SIG-M5 treated with dmso at 0.1 percent for 504 hours (cell line): ENCODE measurements at regions not wholly inside any gene's neighbourhood (a gene's known extent, or its start where the extent isn't known, plus 50 kb on each side); places are given as distances from the start of the nearest gene placed in this dataset.
"Not testable (repeated sequence)": the region's sequence is repeated elsewhere in the genome, so short reads cannot be mapped to it uniquely, and the experiment has no call there.

ENCODE experiments used
- DNase-seq: peaks from one replicate; lab custom pipeline; 2025; ENCODE audit not compliant: unreplicated experiment; lab: John Stamatoyannopoulos, UW

DNA sequence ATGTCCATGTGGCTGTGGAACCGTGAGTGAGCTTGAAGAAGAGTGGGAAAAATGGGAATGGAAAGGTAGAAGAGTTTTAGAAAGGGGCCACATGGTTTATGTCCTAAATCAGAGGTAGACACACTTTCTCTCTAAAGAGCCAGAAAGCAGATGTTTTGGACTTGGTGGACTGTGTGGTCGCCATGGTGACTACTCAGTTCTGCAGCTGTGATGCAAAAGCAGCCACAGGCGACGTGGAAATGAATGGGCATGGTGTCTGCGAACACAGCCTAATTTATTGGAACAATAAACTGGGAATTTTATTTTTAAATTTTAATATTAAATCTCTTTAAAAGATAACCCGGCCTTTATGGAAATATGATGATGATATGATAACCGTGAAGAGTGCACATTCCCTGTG, 386.0 kb upstream of the FAT1 start:
- no peak for DNase-seq

DNA sequence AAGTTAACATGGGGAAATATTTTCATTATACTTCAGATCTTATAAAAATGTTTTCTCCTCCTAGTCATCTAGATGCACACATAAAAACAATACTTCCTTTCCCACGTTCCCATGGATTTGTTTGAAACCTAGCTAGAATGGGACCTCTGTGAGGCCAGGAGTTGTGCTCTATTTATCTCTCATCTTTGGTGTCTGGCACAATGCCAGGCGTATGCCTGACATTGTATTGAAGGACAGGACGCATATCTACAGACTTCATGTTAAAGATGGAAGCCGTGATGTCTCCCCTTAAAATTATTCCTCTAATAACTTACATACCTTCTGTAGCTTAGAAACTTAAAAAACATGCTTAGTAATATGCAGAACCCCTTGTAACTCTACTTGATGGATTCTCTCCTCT, 394.5 kb upstream of the FAT1 start:
- no peak for DNase-seq

DNA sequence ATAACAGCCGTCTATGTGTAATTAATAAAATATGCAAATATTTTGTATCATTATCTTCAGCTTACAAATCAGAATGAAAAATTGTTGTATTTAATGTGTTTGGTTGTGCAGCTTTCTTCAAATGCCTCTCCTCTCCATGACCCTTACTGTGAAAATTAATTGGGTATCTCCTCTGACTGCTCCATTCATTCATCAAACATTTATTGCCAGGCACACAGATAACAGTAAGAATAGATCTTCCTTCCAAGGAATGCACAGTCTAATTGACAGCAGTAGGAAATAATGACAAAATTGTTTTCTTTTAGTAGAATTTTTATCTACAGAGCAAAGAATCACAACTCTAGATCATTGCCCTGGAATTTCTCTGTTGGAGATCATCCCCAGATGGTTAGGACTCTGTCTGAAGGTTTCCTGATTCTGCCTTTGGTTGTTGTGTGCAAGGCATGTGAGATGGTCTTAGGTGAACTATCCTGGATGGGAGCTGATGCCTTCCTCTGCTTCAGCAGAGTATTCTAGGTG, 395.0 kb upstream of the FAT1 start:
- DNase-seq = no peak

DNA sequence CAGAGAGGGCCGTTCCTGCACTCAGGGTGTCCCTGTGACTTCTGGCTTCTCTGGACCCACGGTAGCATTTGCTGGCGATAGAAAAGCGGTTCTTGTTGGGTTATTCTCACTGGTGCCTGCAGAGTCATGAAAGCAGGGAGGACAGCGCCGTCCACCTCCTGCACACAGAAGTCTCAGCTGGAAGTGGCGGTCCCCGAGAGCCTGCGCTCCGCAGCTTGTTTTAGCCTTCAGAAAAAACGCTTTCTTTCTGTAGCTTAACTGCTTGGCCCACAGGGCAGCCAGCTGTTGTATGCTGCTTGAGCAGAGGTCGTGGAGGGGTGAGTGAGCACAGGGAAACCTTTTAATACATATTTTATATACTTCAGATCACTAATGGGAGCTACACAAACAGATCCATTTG, 400.7 kb upstream of the FAT1 start:
- DNase-seq = no peak

DNA sequence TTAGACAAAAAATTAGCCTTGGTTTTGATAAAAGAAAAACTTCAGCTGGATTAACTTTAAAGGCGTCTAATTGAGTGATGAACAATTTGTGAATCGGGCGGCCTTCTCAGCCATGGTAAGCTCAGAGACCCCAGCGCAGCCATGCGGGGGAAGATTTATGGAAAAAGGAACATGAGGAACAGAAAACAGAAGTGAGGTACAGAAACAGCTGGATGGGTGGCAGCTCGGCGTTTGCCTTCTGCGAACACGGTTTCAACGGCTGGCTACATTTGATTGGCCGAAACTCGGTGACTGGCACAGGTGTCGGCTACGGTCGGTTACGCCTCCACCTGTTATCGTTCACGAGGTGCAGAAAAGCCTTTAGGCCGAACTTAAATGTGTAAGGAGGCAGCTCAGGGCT, 401.4 kb upstream of the FAT1 start:
- DNase-seq = no peak

DNA sequence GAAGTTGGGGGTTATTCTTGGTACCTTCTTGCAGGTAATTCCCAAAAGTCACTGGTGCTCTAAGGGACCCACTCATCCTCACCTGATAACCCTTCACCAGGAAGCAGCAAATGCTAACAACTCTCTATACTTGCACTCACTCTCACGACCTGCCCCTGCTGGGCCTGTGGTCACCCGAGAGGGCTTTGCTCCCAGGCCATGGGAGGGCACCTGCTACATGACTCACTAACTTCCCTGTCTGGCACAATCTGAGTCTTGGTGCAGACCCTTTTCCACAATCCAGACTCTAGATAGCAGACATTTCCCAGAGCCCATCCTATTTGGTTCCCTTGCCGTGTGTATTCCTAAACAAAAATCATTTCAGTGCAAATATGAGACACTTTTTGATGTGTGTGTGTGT, 403.8 kb upstream of the FAT1 start:
- DNase-seq = no peak

DNA sequence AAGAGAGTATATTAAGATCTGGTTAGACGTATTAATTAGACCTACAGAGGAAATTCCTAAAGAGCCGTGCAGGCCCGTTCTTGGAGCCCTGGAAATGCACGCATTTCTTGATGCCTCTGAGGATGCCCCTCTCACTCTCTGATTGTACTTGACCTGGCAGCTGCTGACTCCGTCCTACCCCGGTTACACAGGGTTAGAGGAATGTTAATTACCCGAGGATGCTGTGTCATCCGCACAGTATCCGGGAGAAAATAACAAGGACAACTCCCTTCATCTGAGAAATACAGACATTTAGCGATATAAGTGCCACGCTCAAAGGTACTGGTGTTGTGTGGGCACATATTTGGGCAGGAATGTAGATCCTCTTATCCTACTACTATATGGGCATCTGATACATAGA, 404.6 kb upstream of the FAT1 start:
- no peak for DNase-seq

DNA sequence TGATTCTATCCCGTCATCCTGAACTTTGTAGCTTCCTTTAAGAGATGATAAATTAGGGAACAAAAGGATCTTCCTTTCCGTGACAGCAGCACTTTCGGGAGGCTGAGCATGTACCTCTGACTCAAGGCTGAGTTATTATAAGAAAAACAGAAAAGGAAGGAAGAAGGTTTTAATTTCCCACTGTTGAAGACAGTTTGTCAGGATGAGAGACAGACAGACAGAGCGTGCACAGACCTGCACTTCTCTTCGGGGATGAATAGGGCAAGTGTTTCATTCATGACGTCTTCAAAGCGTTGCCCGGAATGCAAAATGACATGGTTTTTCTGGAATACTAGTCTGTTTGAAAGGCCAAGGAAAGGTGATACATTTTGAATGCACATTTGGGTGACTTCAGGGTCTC, 405.3 kb upstream of the FAT1 start:
- no peak for DNase-seq

DNA sequence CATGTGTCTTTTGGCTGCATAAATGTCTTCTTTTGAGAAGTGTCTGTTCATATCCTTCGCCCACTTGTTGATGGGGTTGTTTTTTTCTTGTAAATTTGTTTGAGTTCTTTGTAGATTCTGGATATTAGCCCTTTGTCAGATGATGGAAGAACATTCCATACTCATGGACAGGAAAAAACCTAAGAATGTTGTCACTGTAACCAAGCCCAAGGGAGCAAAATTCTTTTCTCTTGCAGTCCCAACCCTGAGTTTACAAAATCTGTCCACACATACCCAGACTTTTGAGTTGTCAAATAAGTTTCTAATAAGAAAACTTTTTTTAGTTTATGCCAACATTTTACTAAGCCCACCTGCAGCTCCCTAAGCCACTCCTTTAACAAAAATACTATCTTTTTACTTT, 408.2 kb upstream of the FAT1 start:
- DNase-seq = not testable (repeated sequence)

DNA sequence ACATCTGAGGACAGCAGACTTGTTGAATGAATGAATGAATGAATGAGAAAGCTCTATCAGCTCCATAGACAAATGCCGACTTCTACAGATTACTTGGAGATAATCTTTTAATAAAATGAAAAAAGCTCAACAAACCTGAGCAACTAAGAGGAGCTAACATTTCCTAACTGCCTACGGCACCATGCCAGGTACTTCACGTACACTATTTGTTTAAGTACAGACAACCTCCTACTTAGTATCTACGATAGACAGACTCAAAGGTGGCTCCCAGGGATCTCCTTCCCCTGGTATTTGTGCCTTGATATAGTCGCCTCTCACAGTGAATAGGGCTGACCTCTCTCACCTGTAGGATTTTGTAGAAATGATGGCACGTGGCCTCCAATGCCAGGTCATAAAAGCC, 412.2 kb upstream of the FAT1 start:
- no peak for DNase-seq

DNA sequence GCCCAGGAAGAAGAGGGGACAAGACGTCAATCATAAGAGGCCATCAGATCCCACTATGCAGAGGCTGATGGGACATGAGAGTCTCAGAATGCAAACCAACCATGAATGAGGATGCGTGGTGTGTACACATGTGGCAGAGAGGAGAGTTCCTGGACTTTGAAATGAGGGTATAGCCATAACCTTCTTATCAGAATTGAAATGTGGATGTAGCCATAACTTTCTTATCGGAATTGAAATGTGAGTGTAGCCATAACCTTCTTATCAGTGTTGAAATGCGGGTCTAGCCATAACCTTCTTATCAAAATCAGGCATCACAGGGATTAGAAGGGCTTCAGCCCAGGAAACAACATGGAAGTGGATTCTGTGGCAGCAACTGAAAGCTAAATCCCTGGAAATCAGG, 415.5 kb upstream of the FAT1 start:
- DNase-seq = no peak

DNA sequence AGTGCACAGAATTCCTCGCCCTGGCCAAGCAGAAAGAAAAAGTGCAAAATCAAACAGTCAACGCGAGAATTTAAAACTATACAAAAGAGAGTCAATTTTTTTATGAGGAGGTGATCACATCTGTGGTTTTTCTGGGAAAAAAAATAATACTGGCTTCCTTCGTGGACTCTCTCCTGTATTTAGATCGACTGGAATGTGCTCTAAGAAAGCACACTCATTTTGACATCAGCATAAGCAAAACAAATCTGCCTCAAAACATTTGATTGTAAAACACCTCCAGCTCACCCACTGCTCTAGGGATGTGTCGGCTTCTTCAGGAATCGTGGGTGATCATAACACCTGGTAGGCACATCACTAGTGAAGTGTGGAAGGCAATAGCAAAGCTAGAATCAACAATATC, 417.4 kb upstream of the FAT1 start:
- DNase-seq = no peak

DNA sequence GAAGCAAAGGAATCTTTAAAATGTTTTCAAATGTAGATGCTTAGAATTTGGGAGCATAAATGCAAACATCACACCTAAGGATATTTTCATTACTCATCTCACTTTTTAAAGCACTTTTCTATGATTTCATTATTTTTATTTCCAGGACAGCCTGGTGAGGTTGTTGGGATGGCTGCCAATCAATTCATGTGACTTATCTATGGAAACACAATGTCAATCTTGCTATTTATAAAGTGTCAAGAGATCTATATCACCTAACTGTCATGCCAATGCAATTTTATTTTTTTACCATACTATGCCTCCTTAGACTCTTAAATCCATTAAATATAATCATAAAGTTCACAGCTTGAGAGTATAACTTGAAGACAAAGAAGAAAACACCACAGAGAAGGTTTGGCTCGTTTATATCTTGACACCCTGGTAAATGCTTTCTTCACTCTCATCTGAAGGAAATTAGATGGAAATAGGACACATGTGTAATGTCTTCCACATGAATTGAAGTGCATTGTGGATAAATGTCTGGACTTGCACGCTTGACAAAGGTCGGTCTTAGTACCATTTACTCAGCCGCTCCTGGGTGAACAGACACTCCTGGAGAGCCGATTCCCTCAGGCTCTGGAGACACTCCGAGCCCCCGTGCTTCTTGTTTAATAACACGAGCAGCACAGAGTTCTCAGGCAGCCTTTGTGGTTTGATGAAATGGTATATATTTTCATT, 425.7 kb upstream of the FAT1 start:
- DNase-seq = no peak

DNA sequence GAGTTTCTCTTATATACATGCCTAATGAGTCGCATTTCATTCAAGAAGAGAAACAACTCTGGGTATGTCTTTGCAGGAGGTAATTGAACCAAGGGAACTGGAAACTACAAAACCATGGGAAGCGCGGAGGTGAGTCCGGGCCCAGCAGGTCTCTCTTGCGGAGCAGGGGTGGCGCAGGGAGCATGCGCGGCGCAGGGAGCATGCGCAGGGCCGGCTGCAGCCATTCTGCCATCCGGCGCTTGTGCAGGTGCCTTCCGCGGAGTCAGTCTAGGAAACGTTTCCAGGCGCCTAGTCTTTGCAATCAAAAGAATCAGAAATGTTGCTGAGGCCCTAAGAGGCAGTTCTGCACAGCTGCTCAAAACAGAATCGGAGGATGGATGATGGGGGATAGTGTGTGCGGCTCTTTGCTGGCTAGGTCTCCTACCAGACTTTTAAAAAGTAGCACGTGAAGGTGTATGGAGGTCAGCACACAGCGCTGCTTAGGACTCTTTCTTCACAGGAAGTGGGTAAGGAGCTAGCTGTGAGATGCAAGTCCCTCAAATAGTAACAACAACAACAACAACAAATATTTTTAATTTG, 433.8 kb upstream of the FAT1 start:
- DNase-seq = no peak

DNA sequence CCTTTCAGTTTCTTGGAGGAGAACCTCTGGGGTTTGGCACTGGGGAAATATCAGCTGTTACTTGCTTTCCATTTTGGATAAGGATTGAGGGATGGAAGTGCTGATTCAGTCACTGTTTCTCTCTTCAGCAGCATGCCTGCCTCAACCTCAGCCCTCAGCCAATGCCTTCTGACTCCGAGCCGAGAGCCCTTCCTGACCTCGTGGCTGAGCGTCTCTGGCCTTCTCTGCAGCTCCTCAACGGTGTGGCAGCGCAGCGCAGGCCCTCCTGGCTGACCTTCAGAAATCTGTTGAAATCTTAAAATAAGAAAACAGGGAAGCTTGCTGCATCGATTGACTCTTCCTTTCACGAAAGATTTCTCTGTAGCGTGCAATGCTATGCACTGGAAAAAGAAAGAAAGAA, 434.3 kb upstream of the FAT1 start:
- DNase-seq = no peak

DNA sequence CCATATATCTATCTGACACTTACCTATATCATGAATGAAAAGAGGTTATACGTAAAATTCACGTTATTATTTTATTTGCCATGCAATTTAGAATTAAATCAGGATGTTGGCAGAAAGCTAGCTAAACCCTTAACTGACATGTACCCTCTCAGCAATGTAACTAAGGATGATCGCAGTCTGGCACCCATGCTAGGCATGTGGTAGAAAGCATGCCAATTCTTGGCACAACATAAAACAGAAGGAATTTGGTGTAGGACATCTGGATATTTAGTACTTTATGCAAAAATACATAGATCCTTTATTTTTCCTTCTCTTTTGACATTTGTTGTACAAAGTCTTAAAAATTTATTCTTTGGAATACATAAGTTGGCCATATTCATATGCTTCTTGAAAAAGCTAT, 436.8 kb upstream of the FAT1 start:
- no peak for DNase-seq

DNA sequence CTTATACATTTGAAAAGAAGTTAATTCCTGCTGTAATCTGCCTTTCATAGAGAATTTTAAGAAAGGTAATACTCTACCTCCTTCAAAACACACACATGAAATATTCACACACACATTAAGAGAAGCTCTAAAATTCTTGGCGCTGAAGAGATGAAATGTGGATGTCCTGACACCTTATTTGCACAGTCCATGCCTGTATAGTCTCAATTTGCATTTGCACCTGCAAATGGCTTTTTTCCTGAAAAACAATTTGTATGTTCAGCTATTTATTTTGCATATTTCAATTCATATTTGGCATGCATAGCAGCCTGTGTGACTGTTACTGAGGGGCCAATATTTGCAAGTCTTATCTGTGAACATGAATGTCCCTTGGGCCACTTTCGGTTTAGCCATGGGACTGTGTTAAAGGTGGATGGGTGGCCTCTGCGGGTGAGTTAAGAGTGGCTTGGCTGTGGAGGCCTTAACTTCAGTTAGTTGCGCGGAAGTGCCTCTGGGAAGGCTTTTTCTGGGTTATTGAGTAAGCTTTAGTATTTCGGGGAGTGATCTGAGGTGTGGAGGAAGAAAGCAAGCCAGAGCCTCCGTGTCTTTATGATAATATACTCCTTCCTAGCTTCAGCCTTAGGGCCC, 443.3 kb upstream of the FAT1 start:
- no peak for DNase-seq

DNA sequence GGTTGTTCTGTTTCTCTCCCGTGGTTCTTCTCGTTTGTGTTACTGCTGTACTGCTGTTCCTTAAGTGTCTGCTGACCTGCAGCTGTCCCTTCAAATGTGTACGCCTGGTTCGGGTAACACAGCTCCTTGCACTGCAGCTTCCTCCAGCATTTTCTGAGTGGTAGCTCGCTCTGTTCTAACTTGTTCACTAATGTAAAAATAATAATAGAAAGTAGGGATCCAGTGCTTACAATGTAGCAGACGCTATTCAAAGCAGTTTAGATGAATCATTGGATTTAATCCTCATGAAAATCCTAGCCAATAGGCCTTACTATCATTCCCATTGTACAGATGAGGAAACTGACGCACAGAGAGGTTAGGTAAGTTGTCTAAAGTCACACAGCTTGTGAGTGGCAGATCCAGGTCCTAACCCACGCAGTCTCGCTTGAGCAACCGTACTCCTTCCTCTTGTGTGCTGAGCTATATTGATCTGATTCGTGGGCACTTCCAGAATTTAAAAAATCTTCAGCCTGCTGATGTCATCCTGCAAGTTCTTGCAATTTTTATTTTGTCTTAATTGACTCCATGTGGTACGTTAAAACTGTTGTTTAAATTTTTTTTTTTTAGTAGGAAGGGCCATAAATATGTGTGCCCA, 448.2 kb upstream of the FAT1 start:
- no peak for DNase-seq

DNA sequence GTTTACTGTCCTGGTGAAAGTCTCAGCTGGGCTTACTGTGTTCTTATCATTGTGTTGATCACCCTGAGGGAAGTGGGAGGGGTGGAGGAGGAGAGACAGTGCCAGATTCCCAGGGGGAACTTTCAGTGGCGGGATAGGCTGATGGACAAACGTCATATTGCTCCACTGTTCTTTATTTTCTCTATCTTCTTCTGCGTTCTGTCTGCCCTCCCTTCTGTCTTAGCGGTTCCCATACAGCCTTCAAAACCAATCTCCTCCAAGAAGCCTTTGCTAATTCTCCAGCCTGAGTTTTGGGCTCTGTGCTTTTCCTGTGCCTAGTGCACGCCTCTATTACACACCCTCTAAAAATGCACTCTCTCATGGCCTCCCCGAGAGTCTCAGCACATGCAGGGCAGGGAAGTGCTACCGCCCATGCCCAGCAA, 448.7 kb upstream of the FAT1 start:
- no peak for DNase-seq

DNA sequence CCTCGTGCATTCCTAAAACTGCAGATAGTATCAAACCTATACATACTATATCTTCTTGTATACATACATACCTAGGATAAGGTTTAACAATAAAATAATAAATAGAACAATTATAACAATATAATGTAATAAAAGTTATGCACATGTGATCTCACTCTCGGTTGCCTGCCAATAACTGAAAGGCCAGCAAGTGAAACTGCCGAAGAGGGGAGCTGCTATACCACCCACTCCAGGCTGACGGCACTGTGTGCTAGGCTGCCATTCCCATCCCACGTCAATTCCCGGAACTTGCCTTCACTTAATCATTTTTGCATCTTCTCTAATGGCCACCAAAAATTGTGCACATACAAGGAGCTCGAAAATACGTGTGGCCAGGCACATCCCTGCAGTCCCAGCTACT, 451.1 kb upstream of the FAT1 start:
- DNase-seq = no peak

DNA sequence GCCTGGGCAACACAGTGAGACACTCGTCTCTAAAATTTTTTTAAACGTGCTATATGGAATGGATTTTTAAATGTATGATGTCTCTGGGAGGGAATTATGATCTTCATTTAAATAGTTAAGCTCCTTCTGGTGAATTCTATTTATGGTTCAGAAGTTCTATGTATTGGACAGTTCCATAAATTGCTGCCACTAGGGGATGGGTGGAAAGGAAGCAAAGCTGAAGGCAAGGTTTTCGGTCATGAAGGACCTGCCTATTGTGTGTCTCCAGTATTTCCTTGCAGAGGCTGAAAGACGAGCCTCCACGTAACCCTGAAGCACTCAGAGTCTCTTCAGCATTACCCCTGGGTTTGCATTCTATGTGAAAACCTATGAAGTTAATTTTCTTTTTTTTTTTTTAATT, 451.5 kb upstream of the FAT1 start:
- no peak for DNase-seq

DNA sequence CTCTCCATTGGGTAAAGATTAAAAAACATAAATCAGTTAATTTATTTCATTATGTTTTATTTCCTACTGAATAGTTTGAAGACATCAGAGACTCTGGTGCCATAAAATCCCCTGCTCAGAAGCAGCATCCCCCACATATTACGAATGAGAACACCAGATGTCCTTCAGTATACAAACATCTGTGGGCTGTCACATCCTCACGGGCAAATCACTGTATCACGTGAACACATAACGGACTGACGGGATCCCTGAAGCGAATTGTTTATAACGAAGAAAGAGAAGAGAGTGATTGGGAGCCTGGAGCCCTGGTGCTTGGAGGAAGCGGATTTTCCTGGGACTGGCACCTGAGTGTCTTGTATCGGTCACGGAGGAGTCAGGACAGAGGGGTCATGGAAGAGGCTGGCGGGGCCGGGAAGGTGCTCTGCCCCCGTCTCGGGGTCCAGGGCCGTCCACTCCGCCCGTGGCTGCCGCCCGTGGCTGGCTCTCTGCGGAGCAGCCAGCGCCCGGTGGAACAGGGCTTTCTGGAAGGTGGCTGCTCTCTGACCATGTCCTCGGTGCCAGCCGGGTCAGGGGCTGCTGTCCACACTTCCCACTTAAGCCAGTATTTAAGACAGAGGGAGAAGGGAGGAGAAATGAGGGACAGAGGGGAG, 452.7 kb upstream of the FAT1 start:
- no peak for DNase-seq
